ENCODE measurements at regions not wholly inside any gene's neighbourhood (a gene's known extent, or its start where the extent isn't known, plus 50 kb on each side); places are given as distances from the start of the nearest gene placed in this dataset.

GRCh38 chr6:48486373-48486772 is 375.4 kb upstream of the PTCHD4 start:
- no peak for DNase-seq (ENCODE audit: low read depth)
- no peak for TF ChIP-seq CTCF (conservative IDR thresholded peaks at IDR 0.05; ENCODE audit: low read depth, low read length)

GRCh38 chr6:48476257-48476656 is 365.3 kb upstream of the PTCHD4 start:
- H3K4me3 ChIP-seq (ENCODE audit: low read depth, low read length), result no peak overlapping the region
- peak; percentile 76 for DNase-seq (ENCODE audit: low read depth)
- peak; percentile 77 for TF ChIP-seq CTCF (conservative IDR thresholded peaks at IDR 0.05; ENCODE audit: low read depth, low read length)

More at GRCh38 chr6:48486373-48486772, 375.4 kb upstream of the PTCHD4 start:
- H3K4me3 ChIP-seq (ENCODE audit: low read depth, low read length), result no peak overlapping the region

DNA sequence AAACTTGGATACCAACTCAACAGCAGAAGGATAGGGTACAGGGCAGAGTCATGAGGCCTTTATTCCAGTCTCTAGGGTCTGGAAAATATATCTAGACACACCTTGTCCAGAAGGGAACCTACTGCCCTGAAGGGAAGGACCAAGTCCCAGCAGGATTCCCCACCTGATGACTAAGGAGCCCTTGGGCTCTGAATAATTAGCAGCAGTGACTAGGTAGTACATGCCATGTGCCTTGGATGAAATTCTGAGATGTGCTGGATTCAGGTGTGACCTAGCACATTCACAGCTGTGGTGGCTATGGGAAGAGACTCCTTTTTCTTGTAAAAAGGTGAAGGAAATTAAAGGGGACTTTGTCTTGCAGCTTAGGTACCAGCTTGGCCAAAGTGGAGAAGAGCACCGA is 364.3 kb upstream of the PTCHD4 start:
- no peak for DNase-seq (ENCODE audit: low read depth)
- no peak overlapping the region for H3K4me3 ChIP-seq (ENCODE audit: low read depth, low read length)
- no peak for TF ChIP-seq CTCF (conservative IDR thresholded peaks at IDR 0.05; ENCODE audit: low read depth, low read length)

DNA sequence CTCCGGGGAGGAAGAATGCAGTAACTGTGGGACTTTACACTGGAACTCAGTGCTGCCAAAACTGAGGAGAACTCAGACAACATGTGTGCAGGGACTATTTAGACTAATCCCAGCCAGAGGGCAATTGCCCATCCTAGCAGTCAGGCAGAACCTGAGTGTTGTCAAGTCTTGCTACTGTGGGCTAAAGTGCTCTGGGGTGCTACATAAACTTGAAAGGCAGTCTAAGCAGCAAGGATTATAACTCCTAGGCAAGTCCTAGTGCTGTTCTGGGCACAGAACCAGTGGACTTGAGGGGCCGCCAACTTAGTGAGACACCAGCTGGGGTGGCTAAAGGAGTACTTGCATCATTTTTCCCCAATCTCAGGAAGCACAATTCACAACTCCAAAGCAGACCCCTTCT is 363.8 kb upstream of the PTCHD4 start:
- no peak overlapping the region for H3K4me3 ChIP-seq (ENCODE audit: low read depth, low read length)
- DNase-seq (ENCODE audit: low read depth), result peak; percentile 2
- no peak for TF ChIP-seq CTCF (conservative IDR thresholded peaks at IDR 0.05; ENCODE audit: low read depth, low read length)

GRCh38 chr6:48474136-48474535 is 363.1 kb upstream of the PTCHD4 start:
- TF ChIP-seq CTCF (conservative IDR thresholded peaks at IDR 0.05; ENCODE audit: low read depth, low read length), result no peak
- H3K4me3 ChIP-seq (ENCODE audit: low read depth, low read length), result no peak overlapping the region
- DNase-seq (ENCODE audit: low read depth), result no peak

- H3K4me3 ChIP-seq (ENCODE audit: low read depth, low read length), result no peak overlapping the region
- peak; percentile 5 for DNase-seq (ENCODE audit: low read depth)
- TF ChIP-seq CTCF (conservative IDR thresholded peaks at IDR 0.05; ENCODE audit: low read depth, low read length), result no peak
These were observed 361.5 kb upstream of the PTCHD4 start for GRCh38 chr6:48472535-48472934.

DNA sequence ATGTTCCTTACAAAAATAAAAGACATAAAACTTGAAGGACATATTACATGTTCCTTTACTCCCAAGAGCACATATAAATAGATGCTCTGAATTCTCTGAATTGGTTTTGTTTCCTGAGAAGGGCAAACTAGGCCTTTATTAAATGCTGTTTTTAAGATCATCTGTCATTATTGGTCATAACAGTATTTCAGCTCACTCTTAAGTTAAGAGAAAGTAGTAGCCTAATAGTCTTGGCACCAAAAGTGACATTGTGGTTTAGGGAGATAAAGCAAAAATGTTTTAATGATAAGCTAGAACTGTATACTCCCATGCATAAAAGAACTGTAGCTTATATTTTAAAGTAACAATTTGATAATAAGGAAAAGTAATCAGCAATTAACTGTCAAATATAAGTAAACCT is 361.1 kb upstream of the PTCHD4 start:
- DNase-seq (ENCODE audit: low read depth), result peak; percentile 51
- TF ChIP-seq CTCF (conservative IDR thresholded peaks at IDR 0.05; ENCODE audit: low read depth, low read length), result no peak
- no peak overlapping the region for H3K4me3 ChIP-seq (ENCODE audit: low read depth, low read length)
